ENCODE measurements at regions not wholly inside any gene's neighbourhood (a gene's known extent, or its start where the extent isn't known, plus 50 kb on each side); places are given as distances from the start of the nearest gene placed in this dataset.

DNA sequence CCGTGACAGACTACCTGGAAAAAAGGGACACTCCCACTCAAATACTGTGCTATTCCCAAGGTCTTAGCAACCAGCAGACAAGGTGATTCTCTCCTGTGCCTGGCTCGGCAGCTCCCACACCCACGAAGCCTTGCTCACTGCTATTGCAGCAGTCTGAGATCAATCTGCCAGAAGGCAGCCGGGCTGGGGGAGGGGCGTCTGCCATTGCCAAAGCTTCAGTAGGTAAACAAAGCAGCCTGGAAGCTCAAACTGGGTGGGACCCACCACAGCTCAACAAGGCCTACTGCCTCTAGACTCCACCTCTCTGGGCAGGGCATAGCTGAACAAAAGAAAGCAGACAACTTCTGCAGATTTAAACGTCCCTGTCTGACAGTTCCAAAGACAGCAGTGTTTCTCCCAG, 128.4 kb upstream of the SETMAR start:
- H3K4me1 ChIP-seq (ENCODE audit: control insufficient read depth, insufficient read depth, low read length) = no peaks in the 10 kb centered on the region
- no peak overlapping the region for H3K18ac ChIP-seq (ENCODE audit: low read depth, low read length)
- H2BK15ac ChIP-seq (ENCODE audit: low read depth, low read length) = no peak overlapping the region
- H4K8ac ChIP-seq (ENCODE audit: low read depth in 2 of 2, low read length in 2 of 2) = no peak overlapping the region
- no TSS peak for BruUV-seq (replicated peaks)
- ATAC-seq (ENCODE audit: low read depth) (no peak), DNase-seq (no peak)
- H3K9me1 ChIP-seq (ENCODE audit: insufficient read depth, low read length) = no peaks in the 10 kb centered on the region
- ChIA-PET POLR2A (ENCODE audit: unreplicated experiment) (no interaction called here), CTCF (no interaction called here)
- no peak overlapping the region for H3K4me2 ChIP-seq (ENCODE audit: low read depth, low read length)
- intact Hi-C loops (cut with micrococcal nuclease) (no loop called here), dilution Hi-C loops (cut with HindIII; ENCODE audit: low sequenced_read_pairs, unreplicated experiment) (no loop called here), in situ Hi-C loops (cut with MboI; ENCODE audit: low sequenced_read_pairs) (no loop called here)
- no peaks in the 10 kb centered on the region for H3K27me3 ChIP-seq (ENCODE audit: control insufficient read depth, insufficient read depth, low read length)
- no peak overlapping the region for H3K27ac ChIP-seq (ENCODE audit: insufficient read depth, low read length)
- no peak overlapping the region for H3K14ac ChIP-seq (replicated peaks; ENCODE audit: low read depth, low read length)
- H2BK5ac ChIP-seq (ENCODE audit: low read depth, low read length, poor library complexity, severe bottlenecking) = no peak overlapping the region
- no peak overlapping the region for H2BK20ac ChIP-seq (ENCODE audit: low read depth, low read length)
- no peak overlapping the region for H4K5ac ChIP-seq (ENCODE audit: low read depth, low read length)
- no peak overlapping the region for H2AK5ac ChIP-seq (ENCODE audit: low read depth, low read length)
- no peak overlapping the region for H4K91ac ChIP-seq (ENCODE audit: insufficient read depth, low read depth, low read length)
- H3K56ac ChIP-seq (ENCODE audit: extremely low read depth, insufficient read depth, low read length) = no peak overlapping the region
- no peak for TF ChIP-seq RCOR1 (IDR thresholded peaks at IDR 0.05; ENCODE audit: insufficient replicate concordance, low read length)
- TF ChIP-seq RAD21 (IDR thresholded peaks at IDR 0.05; ENCODE audit: low read length) = no peak
- TF ChIP-seq RFX5 (IDR thresholded peaks at IDR 0.05; ENCODE audit: low read depth, low read length) = no peak
- no peak for TF ChIP-seq SMC3 (IDR thresholded peaks at IDR 0.05; ENCODE audit: low read depth, low read length)
- TF ChIP-seq, protein P1, sequence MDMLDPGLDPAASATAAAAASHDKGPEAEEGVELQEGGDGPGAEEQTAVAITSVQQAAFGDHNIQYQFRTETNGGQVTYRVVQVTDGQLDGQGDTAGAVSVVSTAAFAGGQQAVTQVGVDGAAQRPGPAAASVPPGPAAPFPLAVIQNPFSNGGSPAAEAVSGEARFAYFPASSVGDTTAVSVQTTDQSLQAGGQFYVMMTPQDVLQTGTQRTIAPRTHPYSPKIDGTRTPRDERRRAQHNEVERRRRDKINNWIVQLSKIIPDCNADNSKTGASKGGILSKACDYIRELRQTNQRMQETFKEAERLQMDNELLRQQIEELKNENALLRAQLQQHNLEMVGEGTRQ (IDR thresholded peaks at IDR 0.05; ENCODE audit: low read depth, low read length) = no peak
- TF ChIP-seq CHD1 (IDR thresholded peaks at IDR 0.05; ENCODE audit: low read depth, low read length) = no peak
- TF ChIP-seq, protein P2, sequence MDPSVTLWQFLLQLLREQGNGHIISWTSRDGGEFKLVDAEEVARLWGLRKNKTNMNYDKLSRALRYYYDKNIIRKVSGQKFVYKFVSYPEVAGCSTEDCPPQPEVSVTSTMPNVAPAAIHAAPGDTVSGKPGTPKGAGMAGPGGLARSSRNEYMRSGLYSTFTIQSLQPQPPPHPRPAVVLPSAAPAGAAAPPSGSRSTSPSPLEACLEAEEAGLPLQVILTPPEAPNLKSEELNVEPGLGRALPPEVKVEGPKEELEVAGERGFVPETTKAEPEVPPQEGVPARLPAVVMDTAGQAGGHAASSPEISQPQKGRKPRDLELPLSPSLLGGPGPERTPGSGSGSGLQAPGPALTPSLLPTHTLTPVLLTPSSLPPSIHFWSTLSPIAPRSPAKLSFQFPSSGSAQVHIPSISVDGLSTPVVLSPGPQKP (IDR thresholded peaks at IDR 0.05; ENCODE audit: borderline replicate concordance, low read depth, low read length) = no peak
- no peak for TF ChIP-seq CEBPB (IDR thresholded peaks at IDR 0.05; ENCODE audit: low read depth, low read length)
- TF ChIP-seq NFE2L2 (IDR thresholded peaks at IDR 0.05; ENCODE audit: low read depth, low read length) = no peak
- TF ChIP-seq MAFK (IDR thresholded peaks at IDR 0.05; ENCODE audit: low read depth, low read length) = no peak
- TF ChIP-seq MXI1 (IDR thresholded peaks at IDR 0.05; ENCODE audit: borderline replicate concordance, low read depth, low read length) = no peak
- no peak for TF ChIP-seq POLR2A (IDR thresholded peaks at IDR 0.05; ENCODE audit: low read depth, low read length)
- H3K4ac ChIP-seq (ENCODE audit: low read depth, low read length) = no peak overlapping the region
- H2BK120ac ChIP-seq (ENCODE audit: low read depth, low read length) = no peak overlapping the region
- no peak overlapping the region for H3K9ac ChIP-seq (ENCODE audit: low read depth, low read length)
- no peak overlapping the region for H3K23ac ChIP-seq (ENCODE audit: low read depth, low read length)
- H4K20me1 ChIP-seq (ENCODE audit: insufficient read depth, low read length) = no peaks in the 10 kb centered on the region
- H3K4me3 ChIP-seq (ENCODE audit: insufficient read depth, low read depth, low read length) = no peak overlapping the region
- H3K36me3 ChIP-seq (ENCODE audit: control insufficient read depth, insufficient read depth, low read length) = no peaks in the 10 kb centered on the region
- peaks cover 2% of the 10 kb centered on the region; the same call in 1 of the 2 replicates for H3K9me3 ChIP-seq (ENCODE audit: control insufficient read depth, insufficient read depth, low read length)
- no peak overlapping the region for H2AFZ ChIP-seq (replicated peaks; ENCODE audit: low read length, poor library complexity)
- 17% methylated on average over 1 of the region's 6 CpGs; no CpG with 5 or more reads in 1 of the 2 experiments for WGBS, 2 experiments (ENCODE audit: extremely low coverage in 2 of 2, insufficient read length in 1 of 2)
- no peaks in the 10 kb centered on the region for H3K79me1 ChIP-seq (ENCODE audit: low read depth in 1 of 2, low read length in 2 of 2)
- no peak overlapping the region for H2AK9ac ChIP-seq (replicated peaks; ENCODE audit: low read depth, low read length, poor library complexity)

All from IMR-90 (cell line).